PC-9 (cell line): ENCODE measurements at regions not wholly inside any gene's neighbourhood (a gene's known extent, or its start where the extent isn't known, plus 50 kb on each side); places are given as distances from the start of the nearest gene placed in this dataset.

Experiments
- BruUV-seq: library from RNA; stranded (reverse); fragments of 400-500 nt; replicated peaks from 2 replicates; lab custom pipeline; 2021; lab: Mats Ljungman, UMichigan
- CTCF ChIA-PET: fragments of 300-600 bp; sonication (Branson Sonifier 250); formaldehyde crosslinking; loops from one replicate; lab custom pipeline; 2022; ENCODE audit warnings: antibody characterized with exemption; lab: Charles Lee
- POLR2A ChIA-PET: fragments of 300-600 bp; sonication (Branson Sonifier 250); formaldehyde crosslinking; loops from one replicate; lab custom pipeline; 2022; ENCODE audit warnings: antibody characterized with exemption; ENCODE audit not compliant: unreplicated experiment; lab: Charles Lee
- DNase-seq, 2 experiments: peaks; one replicate each; pipeline versions ENCODE4 v3.0.0 to v3.0.0-alpha.2; 2015 to 2022; ENCODE audit warnings: mixed read lengths in 1 of 2
- H2AFZ ChIP-seq: fragments of 200-600 bp; sonication (generic); 2 replicates; pipeline ENCODE4 v1.8.1; 2017; ENCODE audit warnings: antibody characterized with exemption
- H3F3A ChIP-seq: fragments of 200-600 bp; sonication (generic); 2 replicates; pipeline ENCODE4 v1.8.1; 2017; ENCODE audit warnings: antibody characterized with exemption, mild to moderate bottlenecking, low read depth; ENCODE audit not compliant: insufficient read depth
- H3K27ac ChIP-seq: fragments of 200-600 bp; sonication (generic); 2 replicates; pipeline ENCODE4 v1.6.1; 2016; ENCODE audit warnings: mixed run types
- H3K27me3 ChIP-seq: fragments of 200-600 bp; sonication (generic); 2 replicates; pipeline ENCODE4 v1.6.1; 2016; ENCODE audit warnings: low read depth, mixed run types; ENCODE audit not compliant: insufficient read depth
- H3K36me3 ChIP-seq: fragments of 200-600 bp; sonication (generic); 2 replicates; pipeline ENCODE4 v1.6.1; 2016; ENCODE audit warnings: low read depth, mixed run types
- H3K4me1 ChIP-seq: fragments of 200-600 bp; sonication (generic); replicated peaks from 2 replicates; pipeline ENCODE4 v1.6.1; 2016; ENCODE audit warnings: mixed run types; ENCODE audit not compliant: insufficient read depth
- H3K4me2 ChIP-seq: fragments of 200-600 bp; sonication (generic); 2 replicates; pipeline ENCODE4 v1.6.1; 2017; ENCODE audit warnings: mixed run types
- H3K4me3 ChIP-seq: fragments of 200-600 bp; sonication (generic); 2 replicates; pipeline ENCODE4 v1.6.1; 2016; ENCODE audit warnings: mixed run types
- H3K79me2 ChIP-seq: fragments of 200-600 bp; sonication (generic); 2 replicates; pipeline ENCODE4 v1.6.1; 2017; ENCODE audit warnings: low read depth, mixed run types
- H3K9me2 ChIP-seq: fragments of 200-600 bp; sonication (generic); 2 replicates; pipeline ENCODE4 v1.8.1; 2017; ENCODE audit warnings: mild to moderate bottlenecking; ENCODE audit not compliant: insufficient read depth
- H3K9me3 ChIP-seq: fragments of 200-600 bp; sonication (generic); 2 replicates; pipeline ENCODE4 v1.8.1; 2016; ENCODE audit warnings: low read depth; ENCODE audit not compliant: insufficient read depth
- H4K20me1 ChIP-seq: fragments of 200-600 bp; sonication (generic); 2 replicates; pipeline ENCODE4 v1.8.1; 2017; ENCODE audit not compliant: insufficient read depth
- EZH2 ChIP-seq: fragments of 200-600 bp; sonication (generic); IDR thresholded peaks from 2 replicates; pipeline ENCODE4 v1.8.0; 2017; ENCODE audit warnings: antibody characterized with exemption, low read depth
- intact Hi-C: fragments of 100-400 bp; cut with micrococcal nuclease; formaldehyde crosslinking; loops from one replicate; pipeline ENCODE4 v1.10.0; 2022; ENCODE audit not compliant: unreplicated experiment
- TF ChIP-seq, protein P1 (sequence below): fragments of 200-600 bp; sonication (generic); conservative IDR thresholded peaks from 2 replicates; pipeline ENCODE4 v1.6.1; 2017; ENCODE audit warnings: mixed run types, antibody characterized with exemption, mild to moderate bottlenecking, moderate library complexity

DNA sequence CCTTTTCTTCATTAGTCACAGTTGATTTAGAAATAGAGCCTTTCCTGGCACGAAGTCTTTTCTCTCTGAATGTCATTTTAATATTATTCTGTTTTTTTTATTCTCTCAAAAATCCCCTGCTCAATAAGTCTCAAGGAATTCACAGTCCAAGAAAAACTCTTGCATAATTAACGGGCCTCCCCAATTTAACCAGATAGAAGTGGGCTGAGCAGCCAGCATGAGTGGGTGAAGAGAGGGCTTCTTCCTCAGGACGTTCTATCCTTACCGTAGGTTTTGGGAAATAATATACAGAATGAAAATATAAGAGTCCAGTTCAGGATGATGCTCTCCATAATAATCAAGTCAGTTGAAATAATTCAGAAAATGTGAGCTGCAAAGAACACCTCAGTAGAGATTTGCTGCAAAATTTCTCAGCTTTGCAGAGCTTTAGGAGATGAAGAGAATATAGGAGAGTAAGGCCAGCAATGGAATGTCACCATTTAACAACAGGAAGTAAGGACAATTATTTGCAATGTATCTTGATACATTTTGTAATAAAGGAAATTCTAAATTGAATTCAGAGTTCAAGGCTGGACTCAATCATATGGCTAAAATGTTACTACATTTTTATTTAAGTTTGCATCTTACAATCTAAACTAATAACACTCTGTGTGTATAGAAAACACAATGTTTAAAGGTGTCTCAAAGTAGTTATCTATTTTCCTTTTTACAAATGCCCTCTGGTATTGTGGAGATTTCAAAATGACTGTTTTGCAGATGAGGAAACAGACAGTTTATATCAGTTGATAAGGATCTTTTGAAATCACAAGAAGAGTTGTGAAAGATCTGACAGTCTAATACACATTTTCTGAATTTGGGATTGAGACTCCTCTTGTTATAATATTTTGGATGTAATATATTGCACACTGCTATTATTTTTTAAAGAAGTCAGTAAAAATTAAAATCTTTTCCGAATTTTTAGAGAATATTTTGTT is 1724.1 kb upstream of the SEL1L start:
- Histone ChIP-seq H3K27me3 (no peaks in the 10 kb centered on the region), H3K36me3 (no peaks in the 10 kb centered on the region), H3K9me2 (no peaks in the 10 kb centered on the region), H3F3A (no peaks in the 10 kb centered on the region), H3K27ac (no peak overlapping the region), H3K79me2 (no peaks in the 10 kb centered on the region), H3K4me2 (no peak overlapping the region), H4K20me1 (no peaks in the 10 kb centered on the region), H2AFZ (no peak overlapping the region), H3K9me3 (no peaks in the 10 kb centered on the region), H3K4me3 (no peak overlapping the region), H3K4me1 (no peaks in the 10 kb centered on the region)
- DNase-seq: no peak
- ChIA-PET POLR2A (no interaction called here), CTCF (no interaction called here)
- BruUV-seq: no TSS peak
- TF ChIP-seq EZH2: no peak
- TF ChIP-seq, protein P1, sequence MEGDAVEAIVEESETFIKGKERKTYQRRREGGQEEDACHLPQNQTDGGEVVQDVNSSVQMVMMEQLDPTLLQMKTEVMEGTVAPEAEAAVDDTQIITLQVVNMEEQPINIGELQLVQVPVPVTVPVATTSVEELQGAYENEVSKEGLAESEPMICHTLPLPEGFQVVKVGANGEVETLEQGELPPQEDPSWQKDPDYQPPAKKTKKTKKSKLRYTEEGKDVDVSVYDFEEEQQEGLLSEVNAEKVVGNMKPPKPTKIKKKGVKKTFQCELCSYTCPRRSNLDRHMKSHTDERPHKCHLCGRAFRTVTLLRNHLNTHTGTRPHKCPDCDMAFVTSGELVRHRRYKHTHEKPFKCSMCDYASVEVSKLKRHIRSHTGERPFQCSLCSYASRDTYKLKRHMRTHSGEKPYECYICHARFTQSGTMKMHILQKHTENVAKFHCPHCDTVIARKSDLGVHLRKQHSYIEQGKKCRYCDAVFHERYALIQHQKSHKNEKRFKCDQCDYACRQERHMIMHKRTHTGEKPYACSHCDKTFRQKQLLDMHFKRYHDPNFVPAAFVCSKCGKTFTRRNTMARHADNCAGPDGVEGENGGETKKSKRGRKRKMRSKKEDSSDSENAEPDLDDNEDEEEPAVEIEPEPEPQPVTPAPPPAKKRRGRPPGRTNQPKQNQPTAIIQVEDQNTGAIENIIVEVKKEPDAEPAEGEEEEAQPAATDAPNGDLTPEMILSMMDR: no peak
- intact Hi-C loops: no loop called here

DNA sequence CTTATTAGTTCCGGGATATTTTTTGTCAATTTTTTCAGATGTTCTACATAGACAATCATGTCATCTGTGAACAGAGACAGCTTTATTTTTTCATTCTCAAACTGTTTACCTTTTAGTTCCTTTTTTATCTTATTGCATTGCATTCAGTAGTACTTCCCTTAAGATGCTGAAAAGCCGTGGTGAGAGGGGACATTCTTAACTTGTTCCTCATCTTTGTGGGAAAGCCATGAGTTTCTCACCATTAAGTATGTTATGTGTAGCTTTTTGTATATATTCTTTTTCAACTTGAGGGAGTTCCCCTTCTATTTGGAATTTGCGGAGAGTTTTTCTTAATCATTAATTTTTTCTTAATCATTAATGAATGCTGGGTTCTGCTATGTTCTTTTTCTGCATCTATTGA is 1727.1 kb upstream of the SEL1L start:
- H3K36me3 ChIP-seq: no peaks in the 10 kb centered on the region

DNA sequence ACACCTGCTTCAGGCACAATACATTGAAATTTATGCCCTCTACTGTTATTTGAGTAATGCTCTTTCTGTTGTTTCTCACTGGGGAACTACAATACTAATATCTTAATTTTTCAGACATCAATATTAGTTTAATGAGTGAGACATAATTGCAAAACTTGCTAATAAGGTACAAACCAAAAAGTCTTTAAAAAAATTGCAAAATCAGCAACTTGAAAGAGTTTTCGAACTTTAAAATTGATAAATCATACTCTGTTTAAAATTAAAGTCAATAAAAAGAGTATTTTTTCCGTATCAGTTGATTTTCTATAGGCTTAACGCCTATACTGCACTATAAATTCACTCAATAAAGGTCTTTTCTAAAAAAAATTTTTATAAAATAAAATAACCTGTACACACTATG is 1735.9 kb upstream of the SEL1L start:
- TF ChIP-seq, protein P1: no peak
- TF ChIP-seq EZH2: no peak
- BruUV-seq: no TSS peak
- no peaks in the 10 kb centered on the region for H3K36me3 ChIP-seq
- POLR2A ChIA-PET: no interaction called here
- DNase-seq: no peak
- intact Hi-C loops: no loop called here
- H3K4me3 ChIP-seq: no peak overlapping the region
- no peaks in the 10 kb centered on the region for H3K4me1 ChIP-seq
- no peaks in the 10 kb centered on the region for H3K9me2 ChIP-seq
- CTCF ChIA-PET: no interaction called here
- no peaks in the 10 kb centered on the region for H3F3A ChIP-seq
- H3K79me2 ChIP-seq: no peaks in the 10 kb centered on the region
- no peak overlapping the region for H3K27ac ChIP-seq
- H2AFZ ChIP-seq: no peak overlapping the region
- no peaks in the 10 kb centered on the region for H4K20me1 ChIP-seq
- H3K9me3 ChIP-seq: no peaks in the 10 kb centered on the region
- no peaks in the 10 kb centered on the region for H3K27me3 ChIP-seq
- H3K4me2 ChIP-seq: no peak overlapping the region

More for the DNA sequence above, 1727.1 kb upstream of the SEL1L start:
- Histone ChIP-seq H4K20me1 (no peaks in the 10 kb centered on the region), H3K79me2 (no peaks in the 10 kb centered on the region), H3K4me2 (no peak overlapping the region), H3K27me3 (no peaks in the 10 kb centered on the region), H3K9me3 (no peaks in the 10 kb centered on the region), H3F3A (no peaks in the 10 kb centered on the region), H3K9me2 (no peaks in the 10 kb centered on the region), H3K4me3 (no peak overlapping the region), H2AFZ (no peak overlapping the region), H3K4me1 (no peaks in the 10 kb centered on the region), H3K27ac (no peak overlapping the region)
- no peak for DNase-seq
- TF ChIP-seq EZH2: no peak
- TF ChIP-seq, protein P1: no peak
- no TSS peak for BruUV-seq
- CTCF ChIA-PET: no interaction called here
- intact Hi-C loops: no loop called here
- POLR2A ChIA-PET: no interaction called here
